Caco-2 (cell line): ENCODE measurements at regions not wholly inside any gene's neighbourhood (a gene's known extent, or its start where the extent isn't known, plus 50 kb on each side); places are given as distances from the start of the nearest gene placed in this dataset.

Experiments
- BruUV-seq: library from RNA; stranded (reverse); fragments of 400-500 nt; replicated peaks from 2 replicates; lab custom pipeline; 2021; lab: Mats Ljungman, UMichigan
- CTCF ChIA-PET: fragments of 300-600 bp; sonication (Branson Sonifier 250); formaldehyde crosslinking; loops from one replicate; lab custom pipeline; 2022; ENCODE audit warnings: antibody characterized with exemption; lab: Charles Lee
- POLR2A ChIA-PET: fragments of 300-600 bp; sonication (Branson Sonifier 250); formaldehyde crosslinking; loops from one replicate; lab custom pipeline; 2022; ENCODE audit warnings: antibody characterized with exemption; lab: Charles Lee
- DNase-seq, 2 experiments: peaks; one replicate each; pipeline versions ENCODE4 v3.0.0 to v3.0.0-alpha.2; 2020 to 2022
- H3K27me3 ChIP-seq: replicated peaks from 2 replicates; pipeline ENCODE4 v1.6.0; 2011; ENCODE audit warnings: low read length; ENCODE audit not compliant: control insufficient read depth, insufficient read depth
- H3K36me3 ChIP-seq: 2 replicates; pipeline ENCODE4 v1.5.1; 2011; ENCODE audit warnings: low read length; ENCODE audit not compliant: control insufficient read depth, insufficient read depth
- H3K4me1 ChIP-seq: fragments of 250-450 bp; sonication (Bioruptor Pico); 2 replicates; pipeline ENCODE4 v1.5.1; 2020; ENCODE audit warnings: mild to moderate bottlenecking
- H3K4me3 ChIP-seq: 2 replicates; pipeline ENCODE4 v1.5.1; 2011; ENCODE audit warnings: low read depth, mild to moderate bottlenecking, control low read depth, low read length
- H3K9me3 ChIP-seq: fragments of 250-450 bp; sonication (Bioruptor Pico); 2 replicates; pipeline ENCODE4 v1.5.1; 2020; ENCODE audit warnings: mild to moderate bottlenecking, moderate library complexity
- H3K27ac Mint-ChIP-seq: one replicate; pipeline ENCODE4 v1.8.0; 2022; ENCODE audit warnings: mixed read lengths; ENCODE audit not compliant: unreplicated experiment
- H3K27me3 Mint-ChIP-seq: one replicate; pipeline ENCODE4 v1.8.0; 2022; ENCODE audit warnings: mixed read lengths; ENCODE audit not compliant: insufficient read depth, unreplicated experiment
- H3K36me3 Mint-ChIP-seq: one replicate; pipeline ENCODE4 v1.8.0; 2022; ENCODE audit warnings: mild to moderate bottlenecking, mixed read lengths; ENCODE audit not compliant: insufficient read depth, unreplicated experiment
- H3K4me1 Mint-ChIP-seq: one replicate; pipeline ENCODE4 v1.8.0; 2022; ENCODE audit warnings: low read depth, mixed read lengths; ENCODE audit not compliant: unreplicated experiment
- H3K4me3 Mint-ChIP-seq: one replicate; pipeline ENCODE4 v1.8.0; 2022; ENCODE audit warnings: mild to moderate bottlenecking, moderate library complexity, mixed read lengths; ENCODE audit not compliant: unreplicated experiment
- H3K9me3 Mint-ChIP-seq: one replicate; pipeline ENCODE4 v1.8.0; 2022; ENCODE audit warnings: mixed read lengths; ENCODE audit not compliant: unreplicated experiment
- CTCF ChIP-seq, 2 experiments: fragments of 200-600 bp in 1 of 2; IDR thresholded peaks; 1 replicate in 1 of 2; 2 replicates in 1 of 2; pipeline versions ENCODE4 v1.5.1 to v1.8.0; 2011 to 2022; ENCODE audit warnings: antibody characterized with exemption in 1 of 2, control low read depth in 1 of 2, inconsistent platforms in 1 of 2, low read depth in 1 of 2, low read length in 1 of 2, mild to moderate bottlenecking in 1 of 2, moderate library complexity in 1 of 2; ENCODE audit not compliant: insufficient read depth in 1 of 2, severe bottlenecking in 1 of 2, unreplicated experiment in 1 of 2
- intact Hi-C: fragments of 100-400 bp; cut with micrococcal nuclease; formaldehyde crosslinking; loops from one replicate; pipeline ENCODE4 v1.10.0; 2022; ENCODE audit not compliant: unreplicated experiment

GRCh38 chr11:87374038-87374807 is 336.5 kb downstream of the TMEM135 start:
- CTCF ChIA-PET: no interaction called here
- intact Hi-C loops: no loop called here
- no peaks in the 10 kb centered on the region for H3K4me1 ChIP-seq

More at GRCh38 chr11:87374038-87374807, 336.5 kb downstream of the TMEM135 start:
- Histone ChIP-seq H3K9me3 (peaks cover 8% of the 10 kb centered on the region), H3K4me3 (no peak overlapping the region), H3K36me3 (no peaks in the 10 kb centered on the region), H3K27me3 (no peaks in the 10 kb centered on the region)
- Mint-ChIP-seq H3K36me3 (no peaks in the 10 kb centered on the region), H3K27ac (no peak overlapping the region), H3K9me3 (peaks cover 13% of the 10 kb centered on the region), H3K4me1 (no peaks in the 10 kb centered on the region), H3K27me3 (peaks cover 25% of the 10 kb centered on the region), H3K4me3 (no peak overlapping the region)
- no TSS peak for BruUV-seq
- no peak for DNase-seq
- TF ChIP-seq CTCF (IDR thresholded peaks at IDR 0.05; ENCODE audit: insufficient read depth in 1 of 2, low read depth in 1 of 2, low read length in 1 of 2, severe bottlenecking in 1 of 2, unreplicated experiment in 1 of 2): no peak
- POLR2A ChIA-PET: no interaction called here
